NCI-H2196 treated with DMSO at 0.1 percent for 48 hours (cell line): ENCODE measurements at regions not wholly inside any gene's neighbourhood (a gene's known extent, or its start where the extent isn't known, plus 50 kb on each side); places are given as distances from the start of the nearest gene placed in this dataset.
"Not testable (repeated sequence)": the region's sequence is repeated elsewhere in the genome, so short reads cannot be mapped to it uniquely, and the experiment has no call there.

Experiments used
- DNase-seq: peaks from one replicate; lab custom pipeline; 2025; ENCODE audit not compliant: unreplicated experiment; lab: John Stamatoyannopoulos, UW

DNA sequence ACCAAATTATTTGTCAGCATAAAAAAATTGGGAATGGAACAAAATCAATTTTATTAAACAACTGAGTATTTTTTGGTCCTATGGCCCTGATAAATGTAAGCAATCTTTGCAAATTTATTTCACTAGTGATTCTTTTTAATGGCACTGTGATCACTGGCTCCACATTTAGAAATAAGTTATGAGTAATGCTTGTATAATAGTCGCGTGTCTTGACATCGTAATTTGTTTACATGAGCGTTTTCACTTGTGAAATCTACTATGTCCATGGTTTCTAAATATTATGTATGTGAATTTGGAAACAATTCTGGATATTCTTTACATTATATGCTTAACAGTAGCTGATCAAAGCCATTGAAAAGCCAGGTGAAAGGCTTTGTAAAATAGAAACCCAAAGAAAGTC, 817.5 kb downstream of the EFNA5 start:
- no peak for DNase-seq

DNA sequence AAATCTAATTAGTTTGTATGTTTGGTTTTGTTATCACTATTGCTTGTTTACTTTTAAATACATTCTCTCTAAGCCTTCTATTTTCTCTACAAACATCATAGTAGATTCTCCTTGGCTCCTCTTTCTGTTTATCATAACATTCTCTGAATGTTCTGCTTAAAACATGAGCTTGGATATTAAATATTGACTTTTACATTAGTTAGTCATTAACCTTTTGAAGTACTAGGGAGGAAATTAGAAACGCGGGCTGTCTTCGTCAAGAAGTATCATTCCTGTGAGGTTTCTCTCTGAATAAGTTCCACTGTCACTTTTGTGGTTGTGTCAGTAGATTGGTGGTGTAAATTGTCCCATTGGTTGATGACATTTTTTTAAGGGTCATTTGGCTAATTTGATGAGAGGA, 821.5 kb downstream of the EFNA5 start:
- DNase-seq: no peak

DNA sequence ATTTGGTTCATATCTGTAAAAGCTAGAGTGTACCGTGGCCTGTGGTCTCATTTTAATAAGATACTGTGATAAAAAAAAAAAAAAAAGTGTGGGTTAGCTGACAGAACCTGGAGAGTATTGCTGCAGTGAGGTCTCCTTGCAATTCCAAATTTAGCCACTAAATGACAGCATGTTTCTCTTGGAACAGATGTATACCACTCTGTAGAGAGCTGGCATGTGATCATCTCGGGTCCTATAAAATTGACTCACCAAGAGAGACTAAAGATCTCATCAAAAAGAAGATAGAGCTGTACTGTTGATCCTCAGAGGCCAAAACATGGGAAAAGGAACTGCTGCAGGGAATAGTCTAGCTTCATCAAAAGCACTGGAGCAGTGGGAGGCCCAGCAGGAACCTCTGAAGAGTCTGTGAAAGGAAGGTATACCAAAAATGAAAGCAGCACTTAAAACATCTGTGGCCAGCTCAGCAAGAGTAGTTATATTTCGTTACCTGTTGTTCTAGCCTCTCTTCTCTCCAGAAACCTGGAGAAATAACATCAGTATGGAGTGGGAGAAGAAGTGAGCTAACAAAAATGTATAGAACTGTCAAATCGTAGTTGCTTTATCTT, 826.8 kb downstream of the EFNA5 start:
- no peak for DNase-seq

DNA sequence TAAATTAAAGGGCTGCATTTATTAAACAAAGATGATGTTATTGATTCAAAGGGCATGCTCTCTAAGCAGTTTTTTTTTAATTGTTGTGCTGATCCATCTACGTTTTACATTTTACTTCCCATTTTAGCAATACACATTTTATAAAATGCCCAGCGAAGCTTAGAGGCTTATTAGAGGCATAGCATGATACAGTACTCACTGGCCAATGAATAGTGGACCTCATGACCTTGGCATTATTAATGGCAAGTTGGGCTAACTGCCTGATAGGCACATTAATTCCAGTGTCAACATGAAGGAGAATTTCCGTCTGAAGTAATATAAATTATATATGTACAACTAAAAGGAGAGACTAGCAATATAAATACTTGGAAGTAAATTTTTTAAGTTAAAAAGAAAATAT, 837.2 kb downstream of the EFNA5 start:
- DNase-seq: no peak

DNA sequence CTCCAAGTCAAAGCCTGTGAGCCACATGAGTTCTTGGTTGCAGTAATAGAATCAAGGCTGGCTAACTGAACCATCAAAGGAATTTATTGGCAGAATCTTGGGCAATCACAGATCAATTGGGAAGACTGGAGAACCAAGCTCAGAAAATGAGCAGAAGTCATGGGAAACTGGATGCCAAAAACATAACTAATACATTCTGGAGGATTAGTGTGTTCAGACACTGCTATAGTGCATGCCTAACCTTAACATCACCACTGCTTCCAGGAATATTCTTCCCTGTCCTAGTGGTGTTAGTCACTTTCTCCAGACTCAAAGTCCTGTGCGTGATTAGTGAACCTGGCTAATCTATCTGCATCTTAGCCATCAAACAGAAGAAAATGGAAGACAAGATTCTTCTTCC, 843.7 kb downstream of the EFNA5 start:
- DNase-seq: no peak

DNA sequence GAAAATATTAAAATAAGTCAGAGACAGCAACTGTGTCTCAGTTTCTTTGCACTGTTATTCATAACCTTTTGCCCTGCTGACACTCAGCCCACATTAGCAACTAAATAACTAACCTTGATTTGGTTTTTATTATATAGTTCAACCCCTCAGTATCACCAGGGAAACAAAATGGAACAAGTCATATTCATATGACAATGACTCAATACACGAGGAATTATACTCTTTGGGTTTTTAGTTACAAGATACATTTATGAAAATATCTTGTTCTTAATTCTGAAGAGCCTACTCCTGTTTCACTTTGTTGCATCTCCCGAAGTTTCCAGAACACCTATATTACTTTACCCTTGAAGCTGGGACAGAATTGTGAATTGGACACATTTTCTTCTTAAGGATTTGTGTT, 845.4 kb downstream of the EFNA5 start:
- no peak for DNase-seq

DNA sequence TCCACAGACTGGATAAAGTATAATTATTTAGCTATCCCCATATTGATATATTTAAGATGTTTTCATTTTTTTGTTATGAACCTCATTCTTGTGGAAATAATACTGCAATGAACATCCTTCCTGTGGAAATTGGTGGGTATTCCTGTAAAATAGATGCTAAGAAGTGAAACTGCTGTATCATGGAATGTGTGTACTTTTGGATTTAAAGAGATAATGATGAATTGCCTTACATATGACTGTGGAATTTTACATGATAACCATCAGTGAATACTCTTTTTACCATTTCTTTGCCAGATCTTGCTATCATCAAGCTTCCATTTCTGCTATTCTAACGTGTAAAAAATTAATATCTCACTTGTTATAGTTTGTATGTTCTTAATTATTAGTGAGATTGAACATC, 847.9 kb downstream of the EFNA5 start:
- DNase-seq: no peak

DNA sequence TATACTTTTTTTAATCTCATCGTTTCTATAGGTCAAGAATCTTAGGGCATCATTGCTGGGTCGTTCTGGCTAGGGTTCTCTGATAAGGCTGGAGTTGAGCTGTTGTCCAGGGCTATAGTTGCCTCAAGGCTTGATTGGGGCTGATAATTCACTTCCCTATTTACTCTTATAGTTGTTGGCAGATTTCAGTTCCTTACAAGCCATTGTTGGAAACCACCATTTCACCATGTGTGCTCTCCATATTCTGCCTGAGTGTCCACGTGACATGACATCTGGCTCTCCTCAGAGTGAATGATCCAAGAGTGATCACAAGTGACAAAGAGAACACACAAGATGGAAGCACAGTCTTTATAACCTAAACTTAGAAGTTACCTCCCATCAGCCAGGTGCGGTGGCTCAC, 852.2 kb downstream of the EFNA5 start:
- no peak for DNase-seq

DNA sequence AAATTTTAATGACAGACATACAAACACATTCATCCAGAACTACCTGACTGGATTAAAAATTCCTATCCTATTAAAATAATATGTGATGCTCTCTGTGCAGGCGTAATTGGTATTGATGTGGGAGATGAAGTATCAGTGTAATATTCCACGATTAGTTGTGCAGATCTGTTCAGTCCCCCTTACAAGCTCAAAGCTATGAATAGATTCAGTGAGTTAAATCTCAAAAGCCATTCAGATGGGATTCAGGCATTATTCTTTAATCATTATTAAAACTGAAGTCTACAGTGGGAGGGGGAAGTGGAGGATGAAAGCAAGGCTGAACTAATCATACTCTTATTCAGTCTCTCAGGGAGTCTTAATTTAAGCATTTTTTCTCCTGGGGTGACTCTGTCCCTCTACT, 855.8 kb downstream of the EFNA5 start:
- no peak for DNase-seq

DNA sequence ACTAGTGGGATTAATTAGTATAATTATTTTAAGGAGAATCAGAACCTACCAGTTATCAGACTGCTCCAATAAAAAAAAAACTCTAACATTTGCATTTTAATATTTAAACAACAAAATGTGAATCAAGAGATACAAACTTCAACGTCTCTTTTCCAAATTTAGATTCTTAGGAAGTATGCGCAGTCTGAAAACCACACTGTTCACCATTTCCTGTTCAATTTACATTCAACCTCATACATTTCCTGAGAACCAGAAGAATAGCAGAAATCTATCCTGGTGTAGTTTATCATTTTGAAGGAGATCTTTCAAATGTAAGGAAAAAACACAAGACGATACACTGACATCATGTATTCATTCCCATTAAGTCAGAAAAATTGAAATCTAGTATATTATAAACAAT, 869.2 kb downstream of the EFNA5 start:
- DNase-seq: no peak

DNA sequence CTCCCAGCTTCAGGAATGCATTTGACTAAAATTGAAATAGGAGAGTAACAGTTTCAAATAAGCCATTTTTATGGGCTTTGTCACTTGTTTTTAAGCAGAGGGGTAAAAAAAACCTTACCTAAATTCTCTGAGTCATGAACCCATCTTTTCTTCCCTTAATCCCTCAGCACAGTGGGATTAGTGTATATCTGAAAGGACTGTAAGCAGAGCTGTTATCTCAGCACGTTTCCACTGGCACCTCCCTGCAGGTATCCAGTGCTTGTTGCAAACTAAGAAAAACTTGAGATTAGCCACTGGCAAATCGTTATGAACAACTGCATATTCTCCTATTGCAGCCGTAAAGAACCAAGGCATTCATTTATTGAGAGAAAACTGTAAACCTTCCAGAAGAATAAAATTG, 872.7 kb downstream of the EFNA5 start:
- DNase-seq: no peak

DNA sequence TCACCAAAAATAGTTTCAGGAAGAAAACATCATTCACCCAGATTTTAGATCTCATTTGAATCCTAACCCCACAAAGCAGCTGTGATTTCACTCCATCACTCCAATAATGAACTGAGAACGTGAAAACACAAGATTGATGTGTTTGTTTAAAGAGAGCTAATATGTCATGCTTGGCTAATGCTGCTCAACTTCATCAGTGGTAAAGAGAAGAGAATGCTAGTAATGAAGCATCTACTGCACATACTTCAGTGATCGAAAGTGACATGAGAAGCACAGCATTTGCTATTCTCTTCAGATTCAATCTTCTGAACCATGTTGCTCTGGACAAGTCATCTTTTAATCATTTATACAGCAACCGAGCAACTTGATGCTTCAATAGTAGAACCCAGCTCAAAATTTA, 874.7 kb downstream of the EFNA5 start:
- DNase-seq: no peak

DNA sequence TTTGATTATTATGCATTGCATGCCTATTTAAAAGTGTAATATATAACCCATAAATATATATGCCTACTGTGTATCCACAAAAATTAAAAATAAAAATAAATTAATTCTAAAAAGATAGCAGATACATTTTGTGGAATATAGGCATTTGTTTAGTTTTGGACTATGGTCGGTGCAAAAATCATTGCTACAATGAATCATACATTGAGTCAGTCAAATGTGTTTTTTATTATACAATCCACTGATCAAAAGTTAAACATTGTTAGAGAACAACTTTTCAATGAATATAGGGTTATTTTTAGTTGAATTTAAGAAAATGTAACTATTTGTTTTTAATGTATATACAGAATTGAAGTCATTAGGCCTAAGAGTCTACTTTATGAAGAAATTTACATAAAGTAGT, 885.9 kb downstream of the EFNA5 start:
- DNase-seq: no peak

DNA sequence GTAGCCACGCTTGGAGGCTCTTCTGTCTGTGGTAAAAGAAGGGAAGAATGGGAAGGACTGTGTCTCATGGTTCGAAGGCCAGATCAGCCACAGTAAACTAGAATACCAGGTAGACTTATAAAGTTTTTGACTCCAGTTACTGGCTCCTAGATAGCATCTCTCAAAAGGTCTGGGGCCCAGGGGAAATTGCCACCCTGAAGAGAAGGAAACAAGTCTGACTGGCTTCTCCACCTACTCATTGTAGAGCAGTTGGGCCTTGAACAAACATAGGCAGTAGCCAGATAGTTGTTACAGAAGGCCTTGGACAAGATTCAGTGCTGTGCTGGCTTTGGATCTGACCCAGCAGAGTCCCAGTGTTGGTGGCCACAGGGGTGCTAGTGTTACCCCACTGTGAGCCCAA, 890.4 kb downstream of the EFNA5 start:
- DNase-seq: no peak

DNA sequence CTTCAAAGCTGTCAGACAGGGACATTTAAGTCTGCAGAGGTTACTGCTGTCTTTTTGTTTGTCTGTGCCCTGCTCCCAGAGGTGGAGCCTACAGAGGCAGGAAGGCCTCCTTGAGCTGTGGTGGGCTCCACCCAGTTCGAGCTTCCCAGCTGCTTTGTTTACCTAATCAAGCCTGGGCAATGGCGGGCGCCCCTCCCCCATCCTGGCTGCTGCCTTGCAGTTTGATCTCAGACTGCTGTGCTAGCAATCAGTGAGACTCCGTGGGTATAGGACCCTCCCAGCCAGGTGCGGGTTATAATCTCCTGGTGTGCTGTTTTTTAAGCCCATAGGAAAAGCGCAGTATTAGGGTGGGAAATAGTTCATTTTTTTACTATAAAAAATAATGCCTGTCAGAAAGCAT, 894.2 kb downstream of the EFNA5 start:
- DNase-seq: not testable (repeated sequence)

DNA sequence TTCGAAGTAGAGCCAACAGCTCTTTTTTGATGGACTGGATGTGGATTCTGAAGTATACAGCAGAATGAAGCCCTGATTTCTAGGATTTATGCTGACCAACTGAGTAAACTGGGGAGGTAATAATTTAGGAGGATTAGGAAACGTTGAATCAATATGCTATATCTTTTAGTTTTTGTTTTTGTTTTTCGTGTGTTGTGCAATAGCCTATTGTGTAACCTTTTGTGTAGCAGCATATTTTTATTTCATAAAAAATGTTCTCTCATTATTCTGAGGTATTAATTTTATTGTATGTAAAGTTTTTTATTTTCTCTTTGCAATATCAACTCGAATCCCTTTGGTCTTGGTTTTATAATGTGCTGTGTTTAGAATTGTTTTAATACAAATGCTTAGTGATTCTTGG, 902.3 kb downstream of the EFNA5 start:
- DNase-seq: no peak

DNA sequence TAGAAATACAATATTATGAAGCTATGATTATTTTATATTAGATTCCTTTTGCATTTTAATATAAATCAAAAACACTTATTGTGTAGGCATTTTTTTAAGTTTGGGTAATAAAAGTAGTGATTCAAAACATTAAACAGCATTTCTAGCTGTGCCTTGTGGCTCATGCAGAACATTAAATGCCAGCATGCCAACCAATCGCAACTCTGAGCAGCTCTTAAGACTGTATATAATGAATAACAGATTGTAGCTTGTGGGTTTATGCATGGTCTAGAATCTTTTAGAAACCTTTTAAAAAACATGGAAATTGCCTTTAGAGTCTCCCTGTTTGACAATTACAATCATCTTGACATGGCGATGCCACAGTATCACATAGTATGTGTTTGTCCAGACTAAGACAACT, 903.8 kb downstream of the EFNA5 start:
- no peak for DNase-seq

DNA sequence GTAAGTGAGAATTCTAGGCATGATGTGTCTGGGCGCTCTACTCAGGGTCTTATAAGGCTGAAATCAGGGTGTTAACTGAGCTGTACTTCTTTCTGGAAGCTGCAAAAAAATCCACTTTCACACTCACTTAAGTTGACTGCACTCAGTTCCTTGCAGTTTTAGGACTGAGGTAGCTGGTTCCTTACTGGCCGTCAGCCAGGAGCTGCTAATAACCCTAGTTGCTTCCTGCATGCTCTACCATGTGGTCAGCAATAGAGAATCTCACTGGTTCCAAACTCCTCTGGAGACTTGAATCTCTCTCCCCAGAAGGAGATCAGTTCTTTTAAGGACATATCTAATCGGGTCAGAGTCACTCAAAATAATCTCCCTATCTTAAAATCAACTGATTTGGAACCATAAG, 911.2 kb downstream of the EFNA5 start:
- DNase-seq: no peak

DNA sequence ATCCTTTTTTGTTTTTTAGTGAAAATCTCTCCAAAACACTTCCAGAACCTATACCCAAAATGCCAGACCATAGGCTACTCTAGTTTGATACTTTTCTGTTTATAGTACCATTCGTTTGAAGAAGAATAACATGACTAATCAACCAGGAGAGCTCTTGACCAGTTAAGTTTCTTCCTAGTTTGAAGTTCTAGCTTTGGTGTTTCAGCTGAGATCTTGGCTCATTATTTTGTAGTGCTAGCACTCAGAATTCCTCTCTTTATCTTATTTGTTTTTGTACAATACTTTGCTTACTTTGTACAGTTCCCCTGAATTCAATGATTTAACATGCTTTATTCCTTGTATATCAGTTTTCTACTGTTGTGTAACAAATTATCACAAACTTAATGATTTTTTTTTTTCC, 911.6 kb downstream of the EFNA5 start:
- no peak for DNase-seq

DNA sequence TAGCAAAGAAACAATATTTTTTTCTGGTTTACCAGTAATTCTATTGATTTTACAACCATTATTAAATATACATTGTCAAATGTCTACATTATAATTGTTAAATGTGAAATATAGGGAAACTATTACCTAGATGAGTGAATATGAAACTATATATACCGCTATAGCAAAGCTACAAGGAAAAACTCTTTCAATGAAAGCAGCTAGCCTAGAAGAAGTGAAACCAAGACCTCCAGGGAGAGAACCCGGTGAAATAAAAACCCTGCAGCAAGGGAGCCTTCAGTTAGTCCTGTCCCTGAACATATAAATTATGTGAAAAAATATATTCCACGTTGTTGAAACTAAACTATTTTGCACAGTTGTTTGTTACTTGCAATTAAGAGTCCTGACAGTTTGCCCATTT, 913.1 kb downstream of the EFNA5 start:
- DNase-seq: no peak

DNA sequence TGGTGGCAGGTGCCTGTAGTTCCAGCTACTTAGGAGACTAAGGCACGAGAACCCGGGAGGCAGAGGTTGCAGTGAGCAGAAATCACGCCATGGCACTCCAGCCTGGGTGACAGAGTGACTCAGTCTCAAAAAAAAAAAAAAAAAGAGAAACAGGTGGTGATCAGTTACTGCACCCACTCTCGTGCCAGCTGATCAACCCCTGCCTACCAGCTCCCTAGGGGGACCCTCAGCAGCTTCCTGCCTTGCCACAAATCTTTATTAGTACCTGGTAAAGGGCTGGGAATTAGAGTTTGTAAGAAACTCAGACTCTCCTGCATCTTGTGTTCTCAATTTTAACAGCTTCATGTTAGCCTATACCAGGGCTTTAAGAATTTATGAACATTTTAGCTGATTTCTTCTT, 914.9 kb downstream of the EFNA5 start:
- no peak for DNase-seq

DNA sequence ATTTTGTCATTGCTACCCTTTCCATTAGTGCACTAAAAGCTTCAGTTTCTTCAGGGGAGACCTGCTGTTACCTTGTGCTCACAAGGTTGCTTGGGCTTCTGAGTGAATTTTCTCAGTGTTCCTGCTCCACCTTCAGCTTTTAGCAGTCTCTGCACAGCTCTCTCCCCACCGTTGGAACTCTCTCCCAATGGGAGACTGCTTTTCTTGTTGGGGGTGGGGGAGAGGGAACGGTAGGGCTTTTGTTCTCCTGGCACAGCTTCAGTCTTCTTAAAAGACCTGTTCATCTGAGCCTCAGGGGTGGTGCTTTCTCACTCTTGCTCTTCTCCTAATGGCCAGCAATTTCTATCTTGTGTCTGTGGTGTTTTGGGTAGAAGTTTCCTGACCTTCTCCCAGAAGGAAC, 915.7 kb downstream of the EFNA5 start:
- DNase-seq: no peak

DNA sequence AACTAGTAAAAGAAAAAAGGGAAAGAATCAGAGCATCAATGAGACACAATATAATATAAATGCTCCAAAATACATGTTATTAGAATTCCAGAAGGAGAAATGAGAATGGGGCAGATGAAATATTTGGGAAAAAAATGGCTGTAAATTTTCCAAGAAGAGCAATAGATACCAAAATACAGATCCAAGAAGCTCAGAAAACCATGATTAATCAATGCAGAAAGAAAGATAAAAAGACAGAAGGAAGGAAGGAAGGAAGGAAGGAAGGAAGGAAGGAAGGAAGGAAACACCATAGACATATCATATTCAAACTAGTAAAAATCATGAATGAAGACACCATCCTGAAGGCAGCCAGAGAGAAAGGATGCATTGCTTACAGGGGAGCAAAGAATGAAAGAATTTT, 920.9 kb downstream of the EFNA5 start:
- no peak for DNase-seq

DNA sequence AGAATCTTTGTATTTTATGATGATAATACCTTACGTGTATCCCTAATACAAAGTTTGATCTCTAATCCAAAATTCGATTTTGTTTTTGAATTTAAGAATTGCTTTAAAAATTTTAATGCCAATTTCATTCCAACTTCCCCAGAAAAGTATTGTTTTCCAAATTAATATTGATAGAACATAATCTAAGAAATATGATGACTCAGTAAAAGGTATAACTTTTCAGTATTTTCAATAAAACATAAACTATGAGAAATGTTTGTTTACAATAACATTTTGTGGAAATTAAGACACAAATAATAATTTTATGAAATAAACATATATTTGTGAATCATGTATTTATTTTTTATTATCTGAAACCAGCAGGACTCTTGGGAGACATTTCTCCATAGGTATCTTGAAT, 931.6 kb downstream of the EFNA5 start:
- no peak for DNase-seq
